BE2C (cell line): ENCODE measurements at regions not wholly inside any gene's neighbourhood (a gene's known extent, or its start where the extent isn't known, plus 50 kb on each side); places are given as distances from the start of the nearest gene placed in this dataset.

Experiments used
- DNase-seq: peaks from one replicate; pipeline ENCODE4 v3.0.0-alpha.2; 2020
- H3K27me3 ChIP-seq: fragments of 250-450 bp; sonication (Bioruptor Pico); 2 replicates; pipeline ENCODE4 v1.5.1; 2020; ENCODE audit warnings: mild to moderate bottlenecking
- H3K36me3 ChIP-seq: fragments of 250-450 bp; sonication (Bioruptor Pico); 2 replicates; pipeline ENCODE4 v1.5.1; 2020; ENCODE audit warnings: mild to moderate bottlenecking
- H3K4me1 ChIP-seq: fragments of 250-450 bp; sonication (Bioruptor Pico); 2 replicates; pipeline ENCODE4 v1.5.1; 2020
- H3K4me3 ChIP-seq: 2 replicates; pipeline ENCODE4 v1.5.1; 2011; ENCODE audit warnings: low read depth, low read length
- H3K9me3 ChIP-seq: fragments of 250-450 bp; sonication (Bioruptor Pico); 2 replicates; pipeline ENCODE4 v1.5.1; 2020
- TF ChIP-seq, protein P1 (sequence below): IDR thresholded peaks from 2 replicates; pipeline ENCODE4 v1.5.1; 2012; ENCODE audit warnings: mild to moderate bottlenecking, low read depth, low read length

DNA sequence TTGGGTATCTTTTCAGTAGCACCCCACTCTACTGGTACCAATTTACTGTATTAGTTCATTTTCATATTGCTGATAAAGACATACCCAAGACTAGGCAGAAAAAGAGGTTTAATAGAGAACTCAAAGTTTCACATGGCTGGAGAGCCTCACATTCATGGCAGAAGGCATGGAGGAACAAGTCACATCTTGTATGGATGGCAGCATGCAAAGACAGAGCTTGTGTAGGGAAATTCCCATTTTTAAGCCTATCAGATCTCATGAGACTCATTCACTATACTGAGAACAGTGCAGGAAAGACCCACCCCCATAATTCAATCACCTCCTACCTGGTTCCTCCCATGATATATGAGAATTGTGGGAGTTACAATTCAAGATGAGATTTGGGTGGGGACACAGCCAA, 878.6 kb upstream of the ADGRL4 start:
- TF ChIP-seq, protein P1, sequence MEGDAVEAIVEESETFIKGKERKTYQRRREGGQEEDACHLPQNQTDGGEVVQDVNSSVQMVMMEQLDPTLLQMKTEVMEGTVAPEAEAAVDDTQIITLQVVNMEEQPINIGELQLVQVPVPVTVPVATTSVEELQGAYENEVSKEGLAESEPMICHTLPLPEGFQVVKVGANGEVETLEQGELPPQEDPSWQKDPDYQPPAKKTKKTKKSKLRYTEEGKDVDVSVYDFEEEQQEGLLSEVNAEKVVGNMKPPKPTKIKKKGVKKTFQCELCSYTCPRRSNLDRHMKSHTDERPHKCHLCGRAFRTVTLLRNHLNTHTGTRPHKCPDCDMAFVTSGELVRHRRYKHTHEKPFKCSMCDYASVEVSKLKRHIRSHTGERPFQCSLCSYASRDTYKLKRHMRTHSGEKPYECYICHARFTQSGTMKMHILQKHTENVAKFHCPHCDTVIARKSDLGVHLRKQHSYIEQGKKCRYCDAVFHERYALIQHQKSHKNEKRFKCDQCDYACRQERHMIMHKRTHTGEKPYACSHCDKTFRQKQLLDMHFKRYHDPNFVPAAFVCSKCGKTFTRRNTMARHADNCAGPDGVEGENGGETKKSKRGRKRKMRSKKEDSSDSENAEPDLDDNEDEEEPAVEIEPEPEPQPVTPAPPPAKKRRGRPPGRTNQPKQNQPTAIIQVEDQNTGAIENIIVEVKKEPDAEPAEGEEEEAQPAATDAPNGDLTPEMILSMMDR = no peak

DNA sequence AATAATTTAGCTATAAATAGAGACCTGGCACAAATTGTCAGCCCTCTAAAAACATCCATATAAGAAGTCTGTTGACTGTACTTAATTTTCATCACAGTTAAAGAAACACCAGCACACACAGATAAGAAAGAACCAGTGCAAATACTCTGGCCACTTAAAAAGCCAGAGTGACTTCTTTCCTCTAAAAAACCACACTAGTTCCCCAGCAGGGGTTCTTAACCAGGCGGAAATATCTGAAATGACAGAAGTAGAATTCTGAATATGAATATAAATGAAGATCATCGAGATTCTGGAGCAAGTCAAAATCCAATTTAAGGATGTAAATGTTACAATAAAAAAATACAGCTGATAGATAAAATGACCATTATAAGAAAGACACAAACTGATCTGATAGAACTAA, 870.6 kb upstream of the ADGRL4 start:
- H3K9me3 ChIP-seq = no peaks in the 10 kb centered on the region
- no peaks in the 10 kb centered on the region for H3K36me3 ChIP-seq
- TF ChIP-seq, protein P1 = no peak
- H3K27me3 ChIP-seq = no peaks in the 10 kb centered on the region
- H3K4me1 ChIP-seq = no peaks in the 10 kb centered on the region
- no peak overlapping the region for H3K4me3 ChIP-seq
- no peak for DNase-seq

More for the DNA sequence above, 878.6 kb upstream of the ADGRL4 start:
- Histone ChIP-seq H3K9me3 (no peaks in the 10 kb centered on the region), H3K36me3 (no peaks in the 10 kb centered on the region), H3K27me3 (no peaks in the 10 kb centered on the region), H3K4me3 (no peak overlapping the region), H3K4me1 (no peaks in the 10 kb centered on the region)
- no peak for DNase-seq

DNA sequence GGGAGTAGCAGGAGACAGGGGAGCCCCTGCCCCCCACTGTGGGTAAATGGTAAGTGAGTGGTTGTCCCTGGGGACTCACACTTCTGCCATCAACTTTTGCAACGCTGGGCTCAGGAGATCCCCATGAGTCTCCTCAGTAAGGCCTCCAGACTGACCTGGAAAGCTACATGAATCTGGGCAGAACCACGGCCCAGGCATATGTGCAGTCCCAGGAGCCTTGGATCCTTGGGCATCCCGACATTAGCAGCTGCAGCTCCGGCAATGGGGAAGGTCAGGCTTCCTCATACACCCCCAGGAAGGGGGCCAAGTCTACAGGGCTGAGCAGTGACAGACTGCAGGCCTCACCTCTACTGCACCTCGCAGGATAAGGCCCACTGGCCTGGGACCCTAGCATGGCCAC, 868.7 kb upstream of the ADGRL4 start:
- Histone ChIP-seq H3K36me3 (no peaks in the 10 kb centered on the region), H3K27me3 (no peaks in the 10 kb centered on the region), H3K4me3 (no peak overlapping the region), H3K4me1 (no peaks in the 10 kb centered on the region), H3K9me3 (no peaks in the 10 kb centered on the region)
- no peak for DNase-seq
- TF ChIP-seq, protein P1 = no peak

DNA sequence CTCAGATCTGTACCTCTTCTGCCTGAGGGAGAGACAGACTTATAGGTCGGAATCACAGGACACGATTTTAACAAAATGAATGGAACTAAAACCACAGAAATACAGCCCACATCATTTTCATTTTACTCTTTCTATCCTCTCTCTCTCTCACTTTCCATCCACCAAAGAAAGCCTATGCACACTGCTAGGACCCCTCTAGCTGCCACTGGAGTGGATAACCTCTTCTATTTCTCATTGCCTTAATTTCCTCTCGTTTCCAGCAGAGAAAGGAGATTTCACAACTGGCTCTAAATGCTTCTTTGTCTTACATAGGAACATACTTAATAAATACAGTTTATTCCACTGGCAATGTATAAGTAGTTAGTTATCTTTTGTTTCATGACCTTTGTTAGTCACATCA, 867.8 kb upstream of the ADGRL4 start:
- TF ChIP-seq, protein P1 = no peak
- H3K27me3 ChIP-seq = no peaks in the 10 kb centered on the region
- DNase-seq = no peak
- no peaks in the 10 kb centered on the region for H3K9me3 ChIP-seq
- no peaks in the 10 kb centered on the region for H3K36me3 ChIP-seq
- no peaks in the 10 kb centered on the region for H3K4me1 ChIP-seq
- H3K4me3 ChIP-seq = no peak overlapping the region

DNA sequence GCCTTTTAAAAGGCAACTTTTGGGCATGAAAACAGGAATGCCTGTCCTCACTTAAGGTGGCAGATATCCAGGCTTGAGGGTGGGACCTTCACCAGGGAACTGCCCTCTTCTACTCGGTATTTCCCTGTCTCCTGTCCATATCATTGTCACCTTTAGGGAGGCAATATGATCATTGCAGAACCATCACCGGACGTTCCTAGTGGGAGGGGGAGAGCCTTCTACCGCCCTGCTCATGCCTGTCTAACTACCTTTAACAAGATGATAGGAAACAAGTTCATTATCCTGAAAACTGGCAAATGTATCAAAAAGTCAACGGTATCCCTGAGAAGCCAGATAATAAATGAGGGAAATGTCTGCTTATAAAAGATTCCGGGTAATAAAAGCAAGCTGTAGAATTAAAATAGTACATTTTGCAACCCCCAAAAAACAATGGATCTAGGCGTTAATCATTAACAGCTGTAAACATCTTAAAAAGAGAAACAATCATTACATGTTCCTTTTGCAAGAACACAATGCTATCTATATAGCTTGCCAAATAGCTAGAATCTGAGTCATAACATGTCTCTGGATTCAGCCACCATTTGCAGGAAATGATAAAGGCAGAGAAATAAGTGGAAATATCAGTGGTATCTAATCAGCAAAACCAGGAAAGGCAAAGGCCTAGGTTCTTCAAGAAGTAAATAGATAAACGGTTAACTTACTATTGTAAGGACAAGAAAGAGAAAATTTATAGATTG, 852.9 kb upstream of the ADGRL4 start:
- Histone ChIP-seq H3K27me3 (no peaks in the 10 kb centered on the region), H3K4me3 (no peak overlapping the region), H3K9me3 (no peaks in the 10 kb centered on the region), H3K36me3 (no peaks in the 10 kb centered on the region), H3K4me1 (no peaks in the 10 kb centered on the region)
- no peak for DNase-seq
- TF ChIP-seq, protein P1 = no peak

DNA sequence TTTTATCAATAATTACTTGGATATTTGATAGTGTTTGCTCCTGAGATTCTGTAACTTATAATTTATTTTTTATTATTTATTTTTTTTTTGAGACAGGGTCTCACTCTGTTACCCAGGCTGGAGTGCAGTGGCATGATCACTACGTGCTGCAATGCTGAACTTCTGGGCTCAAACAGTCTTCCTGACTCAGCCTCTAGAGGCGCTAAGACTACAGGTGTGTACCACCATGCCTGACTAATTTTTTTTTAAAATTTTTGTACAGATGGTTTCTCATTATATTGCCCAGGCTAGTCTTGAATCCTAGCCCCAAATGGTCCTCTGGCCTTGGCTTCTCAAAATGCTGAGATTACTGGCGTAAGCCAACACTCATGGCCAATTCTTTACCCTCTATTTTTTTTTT, 845.5 kb upstream of the ADGRL4 start:
- H3K4me3 ChIP-seq = no peak overlapping the region
- H3K27me3 ChIP-seq = no peaks in the 10 kb centered on the region
- no peaks in the 10 kb centered on the region for H3K4me1 ChIP-seq
- no peak for DNase-seq
- TF ChIP-seq, protein P1 = peak; percentile 15; the same call in 1 of the 2 replicates
- H3K9me3 ChIP-seq = no peaks in the 10 kb centered on the region
- no peaks in the 10 kb centered on the region for H3K36me3 ChIP-seq
